ENCODE measurements at regions not wholly inside any gene's neighbourhood (a gene's known extent, or its start where the extent isn't known, plus 50 kb on each side); places are given as distances from the start of the nearest gene placed in this dataset.

GRCh38 chr3:67706934-67707333 lies 52.5 kb upstream of the SUCLG2 start:
- no peak for DNase-seq
- peak; percentile 99 for ATAC-seq
- intact Hi-C loops (cut with DNase I, micrococcal nuclease): no loop called here

- DNase-seq: no peak
- ATAC-seq: no peak
- intact Hi-C loops (cut with DNase I, micrococcal nuclease): no loop called here
These were observed 49.9 kb upstream of the SUCLG2 start for GRCh38 chr3:67704322-67704721.

Data from left colon (tissue), 2 donors.